Ishikawa (cell line): ENCODE measurements at regions not wholly inside any gene's neighbourhood (a gene's known extent, or its start where the extent isn't known, plus 50 kb on each side); places are given as distances from the start of the nearest gene placed in this dataset.

Experiments
- CEBPB ChIP-seq: IDR thresholded peaks from 2 replicates; pipeline ENCODE4 v1.6.1; 2012
- CREB1 ChIP-seq: IDR thresholded peaks from 2 replicates; pipeline ENCODE4 v1.6.1; 2012; ENCODE audit warnings: low read depth
- EGR1 ChIP-seq: IDR thresholded peaks from 2 replicates; pipeline ENCODE4 v1.6.1; 2012
- EP300 ChIP-seq: IDR thresholded peaks from 2 replicates; pipeline ENCODE4 v1.6.1; 2012; ENCODE audit warnings: borderline replicate concordance
- FOXM1 ChIP-seq: IDR thresholded peaks from 2 replicates; pipeline ENCODE4 v1.6.1; 2012; ENCODE audit warnings: low read depth, borderline replicate concordance
- MAX ChIP-seq: IDR thresholded peaks from 2 replicates; pipeline ENCODE4 v1.6.1; 2012
- NFIC ChIP-seq: IDR thresholded peaks from 2 replicates; pipeline ENCODE4 v1.6.1; 2012
- RAD21 ChIP-seq: IDR thresholded peaks from 2 replicates; pipeline ENCODE4 v1.6.1; 2012; ENCODE audit warnings: low read depth
- REST ChIP-seq: IDR thresholded peaks from 2 replicates; pipeline ENCODE4 v1.6.1; 2012; ENCODE audit warnings: low read depth, mild to moderate bottlenecking
- TAF1 ChIP-seq: IDR thresholded peaks from 2 replicates; pipeline ENCODE4 v1.6.1; 2012; ENCODE audit warnings: low read depth, mild to moderate bottlenecking
- TCF12 ChIP-seq: IDR thresholded peaks from 2 replicates; pipeline ENCODE4 v1.6.1; 2012; ENCODE audit warnings: low read depth
- TEAD4 ChIP-seq: IDR thresholded peaks from 2 replicates; pipeline ENCODE4 v1.6.1; 2012
- USF1 ChIP-seq: IDR thresholded peaks from 2 replicates; pipeline ENCODE4 v1.6.1; 2012
- YY1 ChIP-seq: IDR thresholded peaks from 2 replicates; pipeline ENCODE4 v1.6.1; 2012; ENCODE audit warnings: low read depth
- ZBTB7A ChIP-seq: IDR thresholded peaks from 2 replicates; pipeline ENCODE4 v1.6.1; 2012; ENCODE audit warnings: low read depth

- TF ChIP-seq ZBTB7A (no peak), NFIC (no peak), CEBPB (no peak), RAD21 (no peak), CREB1 (no peak), REST (no peak), EGR1 (no peak), MAX (no peak), FOXM1 (no peak), TAF1 (no peak), USF1 (no peak)
Measured at GRCh38 chr16:87066133-87067002, 250.8 kb downstream of the C16orf95 start.

- TF ChIP-seq YY1 (no peak), REST (no peak), RAD21 (no peak), TEAD4 (no peak)
Measured at GRCh38 chr16:87067003-87067556, 250.1 kb downstream of the C16orf95 start.

GRCh38 chr16:87067836-87068761 lies 249.1 kb downstream of the C16orf95 start:
- TF ChIP-seq TAF1: no peak

- TF ChIP-seq NFIC: no peak
- TF ChIP-seq TEAD4: no peak
- no peak for TF ChIP-seq YY1
- no peak for TF ChIP-seq TCF12
- no peak for TF ChIP-seq CREB1
- no peak for TF ChIP-seq FOXM1
- TF ChIP-seq ZBTB7A: no peak
- TF ChIP-seq TAF1: no peak
- no peak for TF ChIP-seq USF1
- TF ChIP-seq REST: no peak
- no peak for TF ChIP-seq EGR1
- no peak for TF ChIP-seq MAX
- TF ChIP-seq RAD21: no peak
- no peak for TF ChIP-seq EP300
- no peak for TF ChIP-seq CEBPB
Measured at GRCh38 chr16:87068762-87069150, 248.4 kb downstream of the C16orf95 start.
